ENCODE measurements at regions not wholly inside any gene's neighbourhood (a gene's known extent, or its start where the extent isn't known, plus 50 kb on each side); places are given as distances from the start of the nearest gene placed in this dataset.

- no peaks in the 10 kb centered on the region for H3F3A ChIP-seq (ENCODE audit: control insufficient read depth, insufficient read depth)
- H3K9me3 ChIP-seq (ENCODE audit: control insufficient read depth, insufficient read depth, low read length), result no peaks in the 10 kb centered on the region
- H3K27me3 ChIP-seq (ENCODE audit: control insufficient read depth, low read length), result no peaks in the 10 kb centered on the region
- no peak overlapping the region for H3K27ac ChIP-seq (ENCODE audit: low read depth, low read length)
- no peaks in the 10 kb centered on the region for H3K4me1 ChIP-seq (ENCODE audit: control insufficient read depth, low read length)
- H3K4me2 ChIP-seq (ENCODE audit: low read length), result no peak overlapping the region
- H3K79me2 ChIP-seq (ENCODE audit: control insufficient read depth, low read length), result no peaks in the 10 kb centered on the region
- H3K4me3 ChIP-seq (ENCODE audit: low read length), result no peak overlapping the region
- H4K20me1 ChIP-seq (ENCODE audit: control insufficient read depth, insufficient read depth, low read depth, low read length), result no peaks in the 10 kb centered on the region
- no peak for TF ChIP-seq EZH2phosphoT487 (IDR thresholded peaks at IDR 0.05; ENCODE audit: borderline replicate concordance, low read length)
- no peak for TF ChIP-seq CTCF (IDR thresholded peaks at IDR 0.05; ENCODE audit: low read depth, low read length, poor library complexity, severe bottlenecking)
- H3K36me3 ChIP-seq (ENCODE audit: control insufficient read depth, low read length), result no peaks in the 10 kb centered on the region
- no peaks in the 10 kb centered on the region for H3K9me2 ChIP-seq (replicated peaks; ENCODE audit: control insufficient read depth, low read length)
These were observed 289.8 kb downstream of the ICOS start for GRCh38 chr2:204226305-204226880.

GRCh38 chr2:204228169-204228886 is 291.8 kb downstream of the ICOS start:
- Histone ChIP-seq H3K27me3 (ENCODE audit: control insufficient read depth, low read length) (no peaks in the 10 kb centered on the region), H4K20me1 (ENCODE audit: control insufficient read depth, insufficient read depth, low read depth, low read length) (no peaks in the 10 kb centered on the region), H3K9me2 (replicated peaks; ENCODE audit: control insufficient read depth, low read length) (no peaks in the 10 kb centered on the region), H3K27ac (ENCODE audit: low read depth, low read length) (no peak overlapping the region), H3K79me2 (ENCODE audit: control insufficient read depth, low read length) (no peaks in the 10 kb centered on the region), H3K4me2 (ENCODE audit: low read length) (no peak overlapping the region), H3K4me3 (ENCODE audit: low read length) (no peak overlapping the region), H3K36me3 (ENCODE audit: control insufficient read depth, low read length) (no peaks in the 10 kb centered on the region), H3F3A (ENCODE audit: control insufficient read depth, insufficient read depth) (no peaks in the 10 kb centered on the region), H3K9me3 (ENCODE audit: control insufficient read depth, insufficient read depth, low read length) (no peaks in the 10 kb centered on the region), H3K4me1 (ENCODE audit: control insufficient read depth, low read length) (no peaks in the 10 kb centered on the region)
- TF ChIP-seq CTCF (IDR thresholded peaks at IDR 0.05; ENCODE audit: low read depth, low read length, poor library complexity, severe bottlenecking) (no peak), EZH2phosphoT487 (IDR thresholded peaks at IDR 0.05; ENCODE audit: borderline replicate concordance, low read length) (no peak)

- no peaks in the 10 kb centered on the region for H3F3A ChIP-seq (ENCODE audit: control insufficient read depth, insufficient read depth)
- no peak overlapping the region for H3K4me3 ChIP-seq (ENCODE audit: low read length)
- H3K4me1 ChIP-seq (ENCODE audit: control insufficient read depth, low read length), result no peaks in the 10 kb centered on the region
- no peaks in the 10 kb centered on the region for H3K9me2 ChIP-seq (replicated peaks; ENCODE audit: control insufficient read depth, low read length)
- no peaks in the 10 kb centered on the region for H3K27me3 ChIP-seq (ENCODE audit: control insufficient read depth, low read length)
- no peak for TF ChIP-seq EZH2phosphoT487 (IDR thresholded peaks at IDR 0.05; ENCODE audit: borderline replicate concordance, low read length)
- TF ChIP-seq CTCF (IDR thresholded peaks at IDR 0.05; ENCODE audit: low read depth, low read length, poor library complexity, severe bottlenecking), result no peak
- H4K20me1 ChIP-seq (ENCODE audit: control insufficient read depth, insufficient read depth, low read depth, low read length), result no peaks in the 10 kb centered on the region
- no peak overlapping the region for H3K4me2 ChIP-seq (ENCODE audit: low read length)
- peaks cover 7% of the 10 kb centered on the region; the same call in 1 of the 2 replicates for H3K9me3 ChIP-seq (ENCODE audit: control insufficient read depth, insufficient read depth, low read length)
- H3K36me3 ChIP-seq (ENCODE audit: control insufficient read depth, low read length), result no peaks in the 10 kb centered on the region
- no peaks in the 10 kb centered on the region for H3K79me2 ChIP-seq (ENCODE audit: control insufficient read depth, low read length)
- no peak overlapping the region for H3K27ac ChIP-seq (ENCODE audit: low read depth, low read length)
These were observed 297.7 kb downstream of the ICOS start for GRCh38 chr2:204234248-204234647.

All from DOHH2 (cell line).